GM21528 (cell line): ENCODE measurements at regions not wholly inside any gene's neighbourhood (a gene's known extent, or its start where the extent isn't known, plus 50 kb on each side); places are given as distances from the start of the nearest gene placed in this dataset.

Experiments used
- ATAC-seq: cut with Tn5 transposase; IDR thresholded peaks from one replicate; pipeline ENCODE4 v1.9.1; 2021; ENCODE audit warnings: mild to moderate bottlenecking, moderate library complexity; ENCODE audit not compliant: unreplicated experiment, low FRiP score

DNA sequence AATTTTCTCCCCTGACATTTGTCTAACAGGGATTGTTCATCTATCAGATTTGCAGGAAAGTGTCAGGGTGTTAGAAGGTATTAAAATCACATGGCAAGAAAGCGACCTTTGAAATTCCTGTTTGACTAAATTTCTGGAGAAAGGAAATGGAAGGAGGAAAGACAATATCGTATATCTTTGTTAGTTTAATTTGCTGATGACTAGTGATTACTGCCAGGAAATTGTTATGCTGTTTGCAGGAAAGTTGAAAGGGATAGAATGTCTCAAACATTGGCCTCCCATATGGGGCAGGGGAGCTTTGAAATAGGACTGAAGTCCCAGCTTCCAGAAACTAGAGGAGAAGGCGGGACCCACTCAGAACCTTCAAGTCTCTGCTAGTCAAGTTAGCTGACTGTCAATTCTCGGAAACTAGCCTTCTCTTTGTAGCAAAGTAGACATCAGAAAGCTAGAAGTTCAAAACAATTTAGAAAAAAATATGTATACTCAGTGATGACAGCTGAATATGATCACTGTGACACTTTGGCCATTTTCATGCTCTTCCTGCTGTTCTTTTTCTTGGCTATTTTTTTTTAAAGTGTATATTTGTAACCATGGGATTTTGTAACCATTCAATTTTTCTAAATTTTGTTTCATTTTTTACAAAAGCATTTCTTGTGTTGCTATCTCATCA lies 53.4 kb upstream of the RALGAPA2 start:
- ATAC-seq, result no peak

DNA sequence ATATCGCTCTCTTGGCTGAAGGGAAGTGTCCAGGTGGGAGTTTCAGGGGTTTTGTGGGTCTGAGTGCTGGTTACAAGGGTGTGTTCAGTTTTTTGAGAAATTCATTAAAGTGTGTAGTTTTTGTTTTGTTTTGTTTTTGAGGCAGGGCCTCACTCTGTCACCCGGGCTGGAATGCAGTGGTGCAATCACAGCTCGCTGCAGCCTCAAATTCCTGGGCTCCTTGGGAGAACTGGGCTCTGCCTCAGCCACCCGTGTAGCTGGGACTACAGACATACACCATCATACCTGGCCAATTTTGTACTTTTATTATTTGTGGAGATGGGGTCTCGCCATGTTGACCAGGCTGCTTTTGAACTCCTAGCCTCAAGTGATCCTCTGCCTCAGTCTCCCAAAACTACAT lies 51.2 kb upstream of the RALGAPA2 start:
- ATAC-seq, result no peak
